ENCODE measurements at regions not wholly inside any gene's neighbourhood (a gene's known extent, or its start where the extent isn't known, plus 50 kb on each side); places are given as distances from the start of the nearest gene placed in this dataset.

DNA sequence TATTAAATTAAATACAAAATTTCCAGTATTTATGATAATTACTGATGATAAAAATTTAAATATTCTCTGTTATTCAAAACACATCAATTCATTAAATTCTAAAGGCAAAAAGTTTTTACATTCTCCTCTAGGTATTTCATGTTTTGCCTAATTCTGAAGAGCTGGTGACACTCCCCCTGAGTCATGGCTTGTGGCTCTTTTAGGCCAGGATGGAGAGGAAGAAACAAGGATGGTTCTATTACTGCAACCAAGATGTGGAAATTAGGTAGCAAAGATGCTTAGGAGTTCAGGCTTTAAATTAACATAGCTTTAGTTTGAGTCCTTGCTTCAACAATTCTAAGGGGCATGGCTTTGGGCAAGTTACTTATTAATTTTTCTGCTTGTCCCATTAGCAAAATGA, 1295.8 kb downstream of the EFNA5 start:
- Histone ChIP-seq H3K4me3 (ENCODE audit: low read depth, low read length) (no peak overlapping the region), H3K4me1 (ENCODE audit: control insufficient read depth, insufficient read depth, low read length) (no peaks in the 10 kb centered on the region), H3K9me3 (ENCODE audit: control insufficient read depth, insufficient read depth, low read depth, low read length) (no peaks in the 10 kb centered on the region), H3K36me3 (ENCODE audit: control insufficient read depth in 2 of 2, insufficient read depth in 1 of 2, low read length in 2 of 2) (no peaks in the 10 kb centered on the region), H3K27ac (ENCODE audit: extremely low read depth, low read depth, low read length) (no peak overlapping the region)
- TF ChIP-seq, protein P1, sequence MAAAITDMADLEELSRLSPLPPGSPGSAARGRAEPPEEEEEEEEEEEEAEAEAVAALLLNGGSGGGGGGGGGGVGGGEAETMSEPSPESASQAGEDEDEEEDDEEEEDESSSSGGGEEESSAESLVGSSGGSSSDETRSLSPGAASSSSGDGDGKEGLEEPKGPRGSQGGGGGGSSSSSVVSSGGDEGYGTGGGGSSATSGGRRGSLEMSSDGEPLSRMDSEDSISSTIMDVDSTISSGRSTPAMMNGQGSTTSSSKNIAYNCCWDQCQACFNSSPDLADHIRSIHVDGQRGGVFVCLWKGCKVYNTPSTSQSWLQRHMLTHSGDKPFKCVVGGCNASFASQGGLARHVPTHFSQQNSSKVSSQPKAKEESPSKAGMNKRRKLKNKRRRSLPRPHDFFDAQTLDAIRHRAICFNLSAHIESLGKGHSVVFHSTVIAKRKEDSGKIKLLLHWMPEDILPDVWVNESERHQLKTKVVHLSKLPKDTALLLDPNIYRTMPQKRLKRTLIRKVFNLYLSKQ (tag by site-specific recombination; IDR thresholded peaks at IDR 0.05; ENCODE audit: borderline replicate concordance) = no peak
- TF ChIP-seq, protein P2, sequence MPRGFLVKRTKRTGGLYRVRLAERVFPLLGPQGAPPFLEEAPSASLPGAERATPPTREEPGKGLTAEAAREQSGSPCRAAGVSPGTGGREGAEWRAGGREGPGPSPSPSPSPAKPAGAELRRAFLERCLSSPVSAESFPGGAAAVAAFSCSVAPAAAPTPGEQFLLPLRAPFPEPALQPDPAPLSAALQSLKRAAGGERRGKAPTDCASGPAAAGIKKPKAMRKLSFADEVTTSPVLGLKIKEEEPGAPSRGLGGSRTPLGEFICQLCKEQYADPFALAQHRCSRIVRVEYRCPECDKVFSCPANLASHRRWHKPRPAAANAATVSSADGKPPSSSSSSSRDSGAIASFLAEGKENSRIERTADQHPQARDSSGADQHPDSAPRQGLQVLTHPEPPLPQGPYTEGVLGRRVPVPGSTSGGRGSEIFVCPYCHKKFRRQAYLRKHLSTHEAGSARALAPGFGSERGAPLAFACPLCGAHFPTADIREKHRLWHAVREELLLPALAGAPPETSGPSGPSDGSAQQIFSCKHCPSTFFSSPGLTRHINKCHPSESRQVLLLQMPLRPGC (tag by site-specific recombination; IDR thresholded peaks at IDR 0.05) = no peak
- TF ChIP-seq ZNF830 (tag by site-specific recombination; IDR thresholded peaks at IDR 0.05; ENCODE audit: low read depth) (no peak), ZNF658 (tag by site-specific recombination; IDR thresholded peaks at IDR 0.05) (no peak), ZFP3 (tag by site-specific recombination; IDR thresholded peaks at IDR 0.05; ENCODE audit: low read depth) (no peak), OVOL3 (tag by site-specific recombination; IDR thresholded peaks at IDR 0.05) (no peak), SETDB1 (IDR thresholded peaks at IDR 0.05; ENCODE audit: insufficient read length, low read length) (no peak), GLIS2 (tag by site-specific recombination; IDR thresholded peaks at IDR 0.05) (no peak), ZNF610 (tag by site-specific recombination; IDR thresholded peaks at IDR 0.05; ENCODE audit: borderline replicate concordance) (no peak), ZNF629 (tag by site-specific recombination; IDR thresholded peaks at IDR 0.05) (no peak), GFI1B (tag by site-specific recombination; IDR thresholded peaks at IDR 0.05) (no peak), ZNF600 (tag by site-specific recombination; IDR thresholded peaks at IDR 0.05) (no peak), ZNF521 (tag by site-specific recombination; IDR thresholded peaks at IDR 0.05) (no peak)
- TF ChIP-seq, protein P3, sequence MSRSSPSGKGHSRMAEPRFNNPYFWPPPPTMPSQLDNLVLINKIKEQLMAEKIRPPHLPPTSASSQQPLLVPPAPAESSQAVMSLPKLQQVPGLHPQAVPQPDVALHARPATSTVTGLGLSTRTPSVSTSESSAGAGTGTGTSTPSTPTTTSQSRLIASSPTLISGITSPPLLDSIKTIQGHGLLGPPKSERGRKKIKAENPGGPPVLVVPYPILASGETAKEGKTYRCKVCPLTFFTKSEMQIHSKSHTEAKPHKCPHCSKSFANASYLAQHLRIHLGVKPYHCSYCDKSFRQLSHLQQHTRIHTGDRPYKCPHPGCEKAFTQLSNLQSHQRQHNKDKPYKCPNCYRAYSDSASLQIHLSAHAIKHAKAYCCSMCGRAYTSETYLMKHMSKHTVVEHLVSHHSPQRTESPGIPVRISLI (tag by site-specific recombination; IDR thresholded peaks at IDR 0.05) = no peak
- TF ChIP-seq, protein P4, sequence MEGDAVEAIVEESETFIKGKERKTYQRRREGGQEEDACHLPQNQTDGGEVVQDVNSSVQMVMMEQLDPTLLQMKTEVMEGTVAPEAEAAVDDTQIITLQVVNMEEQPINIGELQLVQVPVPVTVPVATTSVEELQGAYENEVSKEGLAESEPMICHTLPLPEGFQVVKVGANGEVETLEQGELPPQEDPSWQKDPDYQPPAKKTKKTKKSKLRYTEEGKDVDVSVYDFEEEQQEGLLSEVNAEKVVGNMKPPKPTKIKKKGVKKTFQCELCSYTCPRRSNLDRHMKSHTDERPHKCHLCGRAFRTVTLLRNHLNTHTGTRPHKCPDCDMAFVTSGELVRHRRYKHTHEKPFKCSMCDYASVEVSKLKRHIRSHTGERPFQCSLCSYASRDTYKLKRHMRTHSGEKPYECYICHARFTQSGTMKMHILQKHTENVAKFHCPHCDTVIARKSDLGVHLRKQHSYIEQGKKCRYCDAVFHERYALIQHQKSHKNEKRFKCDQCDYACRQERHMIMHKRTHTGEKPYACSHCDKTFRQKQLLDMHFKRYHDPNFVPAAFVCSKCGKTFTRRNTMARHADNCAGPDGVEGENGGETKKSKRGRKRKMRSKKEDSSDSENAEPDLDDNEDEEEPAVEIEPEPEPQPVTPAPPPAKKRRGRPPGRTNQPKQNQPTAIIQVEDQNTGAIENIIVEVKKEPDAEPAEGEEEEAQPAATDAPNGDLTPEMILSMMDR (tag by site-specific recombination; IDR thresholded peaks at IDR 0.05) = no peak
- TF ChIP-seq, protein P5, sequence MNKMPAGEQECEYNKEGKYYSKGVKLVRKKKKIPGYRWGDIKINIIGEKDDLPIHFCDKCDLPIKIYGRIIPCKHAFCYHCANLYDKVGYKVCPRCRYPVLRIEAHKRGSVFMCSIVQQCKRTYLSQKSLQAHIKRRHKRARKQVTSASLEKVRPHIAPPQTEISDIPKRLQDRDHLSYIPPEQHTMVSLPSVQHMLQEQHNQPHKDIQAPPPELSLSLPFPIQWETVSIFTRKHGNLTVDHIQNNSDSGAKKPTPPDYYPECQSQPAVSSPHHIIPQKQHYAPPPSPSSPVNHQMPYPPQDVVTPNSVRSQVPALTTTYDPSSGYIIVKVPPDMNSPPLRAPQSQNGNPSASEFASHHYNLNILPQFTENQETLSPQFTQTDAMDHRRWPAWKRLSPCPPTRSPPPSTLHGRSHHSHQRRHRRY (tag by site-specific recombination; IDR thresholded peaks at IDR 0.05) = no peak
- CTCF ChIA-PET = no interaction called here
- POLR2A ChIA-PET = no interaction called here

DNA sequence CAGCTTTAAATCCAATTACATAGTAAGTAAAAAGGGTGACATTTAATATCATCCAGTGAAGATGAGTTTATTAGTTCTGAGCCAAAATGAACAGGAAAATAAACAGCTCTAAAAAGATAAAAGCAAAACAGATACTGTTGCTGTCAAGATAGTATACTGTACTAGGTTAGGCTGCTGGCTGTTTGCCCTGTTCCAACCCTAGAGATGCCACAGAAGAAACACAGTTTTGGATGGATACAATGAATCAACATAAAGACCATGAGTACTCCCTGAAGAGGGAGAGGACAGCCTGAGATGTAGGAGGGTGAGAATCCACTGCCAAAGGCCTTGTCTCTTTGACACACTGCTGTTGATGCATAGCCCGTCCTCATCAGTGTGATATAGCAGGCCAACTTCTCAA, 1302.7 kb downstream of the EFNA5 start:
- CTCF ChIA-PET = no interaction called here
- H3K4me3 ChIP-seq (ENCODE audit: low read depth, low read length) = no peak overlapping the region
- no peak for TF ChIP-seq ZNF658 (tag by site-specific recombination; IDR thresholded peaks at IDR 0.05)
- no peak for TF ChIP-seq ZBTB21 (tag by site-specific recombination; IDR thresholded peaks at IDR 0.05)
- TF ChIP-seq ZXDB (tag by site-specific recombination; IDR thresholded peaks at IDR 0.05) = no peak
- TF ChIP-seq, protein P6, sequence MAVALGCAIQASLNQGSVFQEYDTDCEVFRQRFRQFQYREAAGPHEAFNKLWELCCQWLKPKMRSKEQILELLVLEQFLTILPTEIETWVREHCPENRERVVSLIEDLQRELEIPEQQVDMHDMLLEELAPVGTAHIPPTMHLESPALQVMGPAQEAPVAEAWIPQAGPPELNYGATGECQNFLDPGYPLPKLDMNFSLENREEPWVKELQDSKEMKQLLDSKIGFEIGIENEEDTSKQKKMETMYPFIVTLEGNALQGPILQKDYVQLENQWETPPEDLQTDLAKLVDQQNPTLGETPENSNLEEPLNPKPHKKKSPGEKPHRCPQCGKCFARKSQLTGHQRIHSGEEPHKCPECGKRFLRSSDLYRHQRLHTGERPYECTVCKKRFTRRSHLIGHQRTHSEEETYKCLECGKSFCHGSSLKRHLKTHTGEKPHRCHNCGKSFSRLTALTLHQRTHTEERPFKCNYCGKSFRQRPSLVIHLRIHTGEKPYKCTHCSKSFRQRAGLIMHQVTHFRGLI (tag by site-specific recombination; IDR thresholded peaks at IDR 0.05) = no peak
- no peak for TF ChIP-seq ZNF501 (tag by site-specific recombination; IDR thresholded peaks at IDR 0.05)
- TF ChIP-seq ZNF585B (tag by site-specific recombination; IDR thresholded peaks at IDR 0.05) = no peak
- no peak for TF ChIP-seq ZNF768 (tag by site-specific recombination; IDR thresholded peaks at IDR 0.05)
- TF ChIP-seq ZNF624 (tag by site-specific recombination; IDR thresholded peaks at IDR 0.05) = no peak
- TF ChIP-seq ZNF416 (tag by site-specific recombination; IDR thresholded peaks at IDR 0.05) = no peak
- TF ChIP-seq ZNF549 (tag by site-specific recombination; IDR thresholded peaks at IDR 0.05) = no peak

More for the DNA sequence above, 1302.7 kb downstream of the EFNA5 start:
- H3K9me3 ChIP-seq (ENCODE audit: control insufficient read depth, insufficient read depth, low read depth, low read length) = no peaks in the 10 kb centered on the region
- H3K27ac ChIP-seq (ENCODE audit: extremely low read depth, low read depth, low read length) = no peak overlapping the region
- H3K4me1 ChIP-seq (ENCODE audit: control insufficient read depth, insufficient read depth, low read length) = no peaks in the 10 kb centered on the region
- no peaks in the 10 kb centered on the region for H3K36me3 ChIP-seq (ENCODE audit: control insufficient read depth in 2 of 2, insufficient read depth in 1 of 2, low read length in 2 of 2)
- POLR2A ChIA-PET = no interaction called here

Measured in HEK293 (cell line).